ENCODE measurements at regions not wholly inside any gene's neighbourhood (a gene's known extent, or its start where the extent isn't known, plus 50 kb on each side); places are given as distances from the start of the nearest gene placed in this dataset.

- Histone ChIP-seq H3K9me2 (ENCODE audit: insufficient read depth) (no peaks in the 10 kb centered on the region), H3K4me1 (ENCODE audit: control insufficient read depth in 1 of 2, insufficient read depth in 2 of 2, low read length in 2 of 2) (no peaks in the 10 kb centered on the region), H3K79me2 (ENCODE audit: insufficient read depth, low read length) (no peaks in the 10 kb centered on the region), H3K9me3 (ENCODE audit: control insufficient read depth in 1 of 2, insufficient read depth in 1 of 2, low read depth in 1 of 2, low read length in 2 of 2) (no peaks in the 10 kb centered on the region), H3K9ac (ENCODE audit: low read length) (no peak overlapping the region), H3K36me3 (ENCODE audit: control insufficient read depth in 1 of 2, insufficient read depth in 2 of 2, low read length in 2 of 2) (no peaks in the 10 kb centered on the region), H3K4me3 (replicated peaks in 1 of 2; ENCODE audit: low read depth in 1 of 2, low read length in 2 of 2) (no peak overlapping the region), H3K4me2 (ENCODE audit: low read length) (no peak overlapping the region), H3K27me3 (ENCODE audit: insufficient read depth, low read length) (no peaks in the 10 kb centered on the region), H2AFZ (ENCODE audit: low read depth, low read length, poor library complexity, severe bottlenecking) (no peak overlapping the region), H4K20me1 (ENCODE audit: insufficient read depth) (no peaks in the 10 kb centered on the region), H3K27ac (ENCODE audit: low read depth, low read length) (no peak overlapping the region)
- ChIA-PET POLR2A (no interaction called here), CTCF (no interaction called here), RAD21 (ENCODE audit: low non-redundant PET in 1 of 2, low total read pairs in 2 of 2, uncharacterized antibody in 2 of 2, unreplicated experiment in 2 of 2) (no interaction called here)
- DNase-seq (ENCODE audit: low read depth, low spot score) (no peak), ATAC-seq (no peak)
- TF ChIP-seq MAX (IDR thresholded peaks at IDR 0.05) = no peak
- TF ChIP-seq SP1 (IDR thresholded peaks at IDR 0.05; ENCODE audit: low read depth) = no peak
- no peak for TF ChIP-seq ZBTB33 (IDR thresholded peaks at IDR 0.05; ENCODE audit: extremely low read depth, insufficient replicate concordance, low read length)
- TF ChIP-seq JUND (IDR thresholded peaks at IDR 0.05) = no peak
- TF ChIP-seq, protein P1, sequence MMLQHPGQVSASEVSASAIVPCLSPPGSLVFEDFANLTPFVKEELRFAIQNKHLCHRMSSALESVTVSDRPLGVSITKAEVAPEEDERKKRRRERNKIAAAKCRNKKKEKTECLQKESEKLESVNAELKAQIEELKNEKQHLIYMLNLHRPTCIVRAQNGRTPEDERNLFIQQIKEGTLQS (IDR thresholded peaks at IDR 0.05) = no peak
- no peak for TF ChIP-seq POLR2A (IDR thresholded peaks at IDR 0.05; ENCODE audit: borderline replicate concordance, extremely low read depth, insufficient read depth, insufficient read length)
- TF ChIP-seq SIN3A (IDR thresholded peaks at IDR 0.05; ENCODE audit: low read depth) = no peak
- TF ChIP-seq ZNF274 (IDR thresholded peaks at IDR 0.05; ENCODE audit: low read depth, low read length) = no peak
- TF ChIP-seq EZH2phosphoT487 (IDR thresholded peaks at IDR 0.05; ENCODE audit: borderline replicate concordance) = no peak
- no peak for TF ChIP-seq CEBPB (IDR thresholded peaks at IDR 0.05; ENCODE audit: low read depth)
- TF ChIP-seq ELF1 (IDR thresholded peaks at IDR 0.05; ENCODE audit: borderline replicate concordance, low read depth) = no peak
- TF ChIP-seq FOSL1 (IDR thresholded peaks at IDR 0.05; ENCODE audit: low read depth) = no peak
- no peak for TF ChIP-seq YY1 (IDR thresholded peaks at IDR 0.05; ENCODE audit: extremely low read depth, insufficient replicate concordance, low read depth, low read length)
- intact Hi-C loops (cut with micrococcal nuclease) = no loop called here
- BruUV-seq (replicated peaks) = no TSS peak
Measured at GRCh38 chr11:70839851-70840250, 412.5 kb downstream of the SHANK2 start.
